Suprapubic skin (tissue), 4 donors: ENCODE measurements at regions not wholly inside any gene's neighbourhood (a gene's known extent, or its start where the extent isn't known, plus 50 kb on each side); places are given as distances from the start of the nearest gene placed in this dataset.

Experiments used
- DNase-seq, 2 donors: peaks; one replicate each; pipeline ENCODE4 v3.0.0-alpha.2; 2019; ENCODE audit warnings: low spot score in 2 of 2
- H3K27ac ChIP-seq: fragments of 200-600 bp; sonication (generic); one replicate; pipeline ENCODE4 v1.5.1; 2019
- H3K27me3 ChIP-seq: fragments of 200-600 bp; sonication (generic); one replicate; pipeline ENCODE4 v1.5.1; 2019
- H3K36me3 ChIP-seq: fragments of 200-600 bp; sonication (generic); one replicate; pipeline ENCODE4 v1.5.1; 2019
- H3K4me1 ChIP-seq: fragments of 200-600 bp; sonication (generic); one replicate; pipeline ENCODE4 v1.5.1; 2019
- H3K4me3 ChIP-seq: fragments of 200-600 bp; sonication (generic); one replicate; pipeline ENCODE4 v1.5.1; 2019; ENCODE audit warnings: mild to moderate bottlenecking
- H3K9me3 ChIP-seq: fragments of 200-600 bp; sonication (generic); one replicate; pipeline ENCODE4 v1.5.1; 2019
- CTCF ChIP-seq, 2 donors: fragments of 200-600 bp in 1 of 2; fragments of 450-650 bp in 1 of 2; sonication (generic) in 1 of 2; IDR thresholded peaks; one replicate each; pipeline ENCODE4 v1.5.1; 2016 to 2019; ENCODE audit warnings: antibody characterized with exemption in 2 of 2, mild to moderate bottlenecking in 1 of 2, moderate library complexity in 1 of 2
- EP300 ChIP-seq: sonication (generic); formaldehyde crosslinking; IDR thresholded peaks from one replicate; pipeline ENCODE4 v1.6.1; 2017; ENCODE audit warnings: antibody characterized with exemption
- POLR2A ChIP-seq, 2 donors: fragments of 450-650 bp; IDR thresholded peaks; one replicate each; pipeline ENCODE4 v1.6.1; 2017; ENCODE audit warnings: antibody characterized with exemption in 2 of 2, mild to moderate bottlenecking in 2 of 2, moderate library complexity in 2 of 2
- POLR2AphosphoS5 ChIP-seq, 3 donors: sonication (generic); formaldehyde crosslinking; IDR thresholded peaks; one replicate each; pipeline ENCODE4 v1.6.1; 2017; ENCODE audit warnings: antibody characterized with exemption in 3 of 3
- WGBS: methylation state at CpG from one replicate; pipeline ENCODE4 v1.1.5; 2018; 5-methylcytosine and 5-hydroxymethylcytosine counted together

DNA sequence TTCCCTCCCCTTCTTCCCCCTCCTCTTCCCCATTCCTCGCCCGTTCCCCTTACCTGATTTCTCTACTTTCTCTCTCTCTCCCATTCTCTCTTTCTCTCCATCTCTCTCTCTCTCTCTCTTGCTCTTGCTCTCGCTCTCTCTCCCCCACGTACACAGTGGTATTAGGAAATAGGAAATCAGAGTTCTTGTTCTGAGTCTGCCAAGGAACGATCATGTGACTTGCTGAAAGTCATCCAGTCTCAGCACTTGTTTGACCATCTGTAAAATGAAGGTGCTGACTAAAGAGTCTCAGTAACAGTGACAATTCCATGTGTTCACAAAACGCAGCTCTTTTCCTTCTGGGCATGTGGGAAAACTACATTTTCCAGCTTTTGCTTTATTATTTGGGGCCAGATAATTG lies 445.0 kb upstream of the TGFBR2 start:
- no peaks in the 10 kb centered on the region for H3K36me3 ChIP-seq
- H3K27me3 ChIP-seq: no peaks in the 10 kb centered on the region
- no peak overlapping the region for H3K27ac ChIP-seq
- no peak overlapping the region for H3K4me3 ChIP-seq
- DNase-seq: no peak
- WGBS: 63% methylated on average over 6 of the region's 6 CpGs
- TF ChIP-seq EP300: no peak
- TF ChIP-seq CTCF (IDR thresholded peaks at IDR 0.05): no peak
- no peak for TF ChIP-seq POLR2A (IDR thresholded peaks at IDR 0.05)
- TF ChIP-seq POLR2AphosphoS5 (IDR thresholded peaks at IDR 0.05): no peak
- H3K4me1 ChIP-seq: no peaks in the 10 kb centered on the region
- no peaks in the 10 kb centered on the region for H3K9me3 ChIP-seq

- H3K27me3 ChIP-seq: no peaks in the 10 kb centered on the region
- TF ChIP-seq EP300: no peak
- TF ChIP-seq POLR2AphosphoS5 (IDR thresholded peaks at IDR 0.05): no peak
- TF ChIP-seq POLR2A (IDR thresholded peaks at IDR 0.05): no peak
- no peak for TF ChIP-seq CTCF (IDR thresholded peaks at IDR 0.05)
- H3K4me1 ChIP-seq: no peaks in the 10 kb centered on the region
- no peak overlapping the region for H3K27ac ChIP-seq
- H3K36me3 ChIP-seq: no peaks in the 10 kb centered on the region
- no peak overlapping the region for H3K4me3 ChIP-seq
- WGBS: 85% methylated on average over 3 of the region's 3 CpGs
- no peak for DNase-seq
- no peaks in the 10 kb centered on the region for H3K9me3 ChIP-seq
Observed at GRCh38 chr3:30162579-30162978, 443.8 kb upstream of the TGFBR2 start.

DNA sequence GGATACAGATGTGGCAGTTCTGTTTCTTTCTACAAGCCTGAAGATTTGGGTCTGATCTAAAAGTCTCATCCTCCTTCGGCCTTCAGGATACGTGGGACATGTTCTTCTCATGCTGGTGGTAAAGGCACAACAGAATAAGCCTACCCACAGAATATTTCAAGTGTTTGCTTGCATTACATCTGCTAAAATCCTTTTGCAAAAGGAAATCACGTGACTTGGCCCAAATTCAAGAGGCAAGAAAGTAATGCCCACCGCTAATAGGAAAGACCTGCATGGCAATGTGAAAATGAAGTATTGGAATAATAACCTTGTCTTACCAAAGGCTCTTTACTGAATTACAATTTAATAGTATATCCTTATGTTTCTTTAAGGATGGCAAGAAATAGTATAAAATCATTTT lies 439.9 kb upstream of the TGFBR2 start:
- no peak overlapping the region for H3K27ac ChIP-seq
- TF ChIP-seq EP300: no peak
- TF ChIP-seq POLR2AphosphoS5 (IDR thresholded peaks at IDR 0.05): no peak
- TF ChIP-seq POLR2A (IDR thresholded peaks at IDR 0.05): no peak
- no peak for TF ChIP-seq CTCF (IDR thresholded peaks at IDR 0.05)
- H3K36me3 ChIP-seq: no peaks in the 10 kb centered on the region
- no peaks in the 10 kb centered on the region for H3K4me1 ChIP-seq
- DNase-seq: no peak
- H3K4me3 ChIP-seq: no peak overlapping the region
- H3K9me3 ChIP-seq: no peaks in the 10 kb centered on the region
- no peaks in the 10 kb centered on the region for H3K27me3 ChIP-seq
- WGBS: 93% methylated on average over 4 of the region's 4 CpGs

- WGBS: 47% methylated on average over 3 of the region's 3 CpGs
- Histone ChIP-seq H3K9me3 (no peaks in the 10 kb centered on the region), H3K27ac (no peak overlapping the region), H3K36me3 (no peaks in the 10 kb centered on the region), H3K4me3 (no peak overlapping the region), H3K27me3 (no peaks in the 10 kb centered on the region), H3K4me1 (no peaks in the 10 kb centered on the region)
- TF ChIP-seq EP300 (no peak), CTCF (IDR thresholded peaks at IDR 0.05) (no peak), POLR2A (IDR thresholded peaks at IDR 0.05) (no peak), POLR2AphosphoS5 (IDR thresholded peaks at IDR 0.05) (no peak)
- DNase-seq: no peak
Observed at GRCh38 chr3:30167541-30168011, 438.8 kb upstream of the TGFBR2 start.

GRCh38 chr3:30169487-30169886 lies 436.9 kb upstream of the TGFBR2 start:
- Histone ChIP-seq H3K9me3 (no peaks in the 10 kb centered on the region), H3K27ac (no peak overlapping the region), H3K36me3 (no peaks in the 10 kb centered on the region), H3K4me3 (no peak overlapping the region), H3K27me3 (no peaks in the 10 kb centered on the region), H3K4me1 (no peaks in the 10 kb centered on the region)
- TF ChIP-seq POLR2AphosphoS5 (IDR thresholded peaks at IDR 0.05) (no peak), CTCF (IDR thresholded peaks at IDR 0.05) (no peak), POLR2A (IDR thresholded peaks at IDR 0.05) (no peak), EP300 (no peak)
- no peak for DNase-seq
